ENCODE measurements at regions not wholly inside any gene's neighbourhood (a gene's known extent, or its start where the extent isn't known, plus 50 kb on each side); places are given as distances from the start of the nearest gene placed in this dataset.

DNA sequence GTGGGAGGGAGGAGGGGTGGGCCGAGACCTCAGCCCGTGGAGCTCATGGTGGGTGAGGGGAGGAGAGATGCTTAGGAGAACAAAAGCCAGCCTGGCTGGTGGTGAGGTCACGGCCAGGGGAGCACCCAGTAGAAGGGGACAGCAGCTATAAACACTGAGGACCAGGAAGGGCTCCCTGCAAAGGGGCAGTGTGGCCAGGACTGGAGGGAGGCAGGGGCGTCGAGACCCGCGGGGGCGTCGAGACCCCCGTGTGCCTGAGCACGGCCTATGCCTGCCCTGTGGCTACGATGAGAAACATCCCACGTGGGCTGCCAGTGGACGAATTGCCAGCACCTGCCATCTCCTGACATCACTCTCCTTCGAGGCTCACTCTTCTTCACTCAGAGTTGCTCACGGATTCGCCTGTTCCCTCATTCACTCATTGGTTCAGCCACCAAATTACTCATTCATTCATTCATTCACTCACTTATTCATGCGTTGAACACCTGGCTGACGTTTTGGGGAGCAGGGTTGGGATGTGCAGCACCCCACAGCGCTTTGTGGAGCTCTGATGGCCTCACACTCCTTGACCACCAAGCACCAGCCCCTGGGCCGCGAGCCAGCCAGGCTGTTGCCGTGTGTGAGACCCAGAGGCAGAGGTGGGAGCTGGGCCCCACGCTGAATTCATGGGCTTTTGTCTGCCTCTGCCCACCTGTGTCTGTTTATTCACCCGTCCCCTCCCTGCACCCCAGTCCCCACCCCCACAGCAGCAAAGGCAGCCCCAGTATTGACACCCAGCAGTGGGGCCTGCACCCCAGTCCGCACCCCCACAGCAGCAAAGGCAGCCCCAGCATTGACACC lies 61.2 kb upstream of the BHLHE23 start:
- ATAC-seq = no peak
- TF ChIP-seq ZNF8 (CRISPR knock-in tag; IDR thresholded peaks at IDR 0.05) (no peak), TCF4 (CRISPR knock-in tag; IDR thresholded peaks at IDR 0.05; ENCODE audit: borderline replicate concordance) (no peak), CSDC2 (CRISPR knock-in tag; IDR thresholded peaks at IDR 0.05) (no peak), TOX (CRISPR knock-in tag; IDR thresholded peaks at IDR 0.05; ENCODE audit: borderline replicate concordance) (no peak), ARNTL (CRISPR knock-in tag; IDR thresholded peaks at IDR 0.05; ENCODE audit: borderline replicate concordance, low read depth) (no peak)

DNA sequence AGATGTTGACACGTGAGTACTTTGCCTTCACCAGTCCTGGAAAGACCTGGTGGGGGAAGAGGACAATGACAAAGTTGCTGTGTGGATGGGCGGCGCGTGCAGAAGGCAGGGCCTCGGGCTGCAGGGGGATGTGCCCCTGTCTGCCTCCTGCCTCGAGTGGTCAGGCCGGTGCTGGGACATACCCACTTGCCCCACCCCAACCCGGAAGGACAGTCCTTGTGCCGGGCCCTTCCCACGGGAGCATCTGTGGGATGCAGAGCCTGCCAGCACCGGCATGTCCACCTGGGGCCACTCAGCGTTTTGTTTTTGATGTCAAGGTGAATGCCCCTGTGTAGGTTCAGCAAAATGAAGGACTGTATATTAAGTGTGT lies 60.5 kb upstream of the BHLHE23 start:
- no peak for ATAC-seq
- TF ChIP-seq TCF4 (CRISPR knock-in tag; IDR thresholded peaks at IDR 0.05; ENCODE audit: borderline replicate concordance) = no peak
- TF ChIP-seq ZFP30 (CRISPR knock-in tag; IDR thresholded peaks at IDR 0.05) = no peak
- TF ChIP-seq, protein P1, sequence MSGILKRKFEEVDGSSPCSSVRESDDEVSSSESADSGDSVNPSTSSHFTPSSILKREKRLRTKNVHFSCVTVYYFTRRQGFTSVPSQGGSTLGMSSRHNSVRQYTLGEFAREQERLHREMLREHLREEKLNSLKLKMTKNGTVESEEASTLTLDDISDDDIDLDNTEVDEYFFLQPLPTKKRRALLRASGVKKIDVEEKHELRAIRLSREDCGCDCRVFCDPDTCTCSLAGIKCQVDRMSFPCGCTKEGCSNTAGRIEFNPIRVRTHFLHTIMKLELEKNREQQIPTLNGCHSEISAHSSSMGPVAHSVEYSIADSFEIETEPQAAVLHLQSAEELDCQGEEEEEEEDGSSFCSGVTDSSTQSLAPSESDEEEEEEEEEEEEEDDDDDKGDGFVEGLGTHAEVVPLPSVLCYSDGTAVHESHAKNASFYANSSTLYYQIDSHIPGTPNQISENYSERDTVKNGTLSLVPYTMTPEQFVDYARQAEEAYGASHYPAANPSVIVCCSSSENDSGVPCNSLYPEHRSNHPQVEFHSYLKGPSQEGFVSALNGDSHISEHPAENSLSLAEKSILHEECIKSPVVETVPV (CRISPR knock-in tag; IDR thresholded peaks at IDR 0.05) = no peak
- no peak for TF ChIP-seq RARB (CRISPR knock-in tag; IDR thresholded peaks at IDR 0.05)
- no peak for TF ChIP-seq ZC3H10 (CRISPR knock-in tag; IDR thresholded peaks at IDR 0.05)
- TF ChIP-seq OSR1 (CRISPR knock-in tag; IDR thresholded peaks at IDR 0.05) = no peak
- TF ChIP-seq ZNF565 (CRISPR knock-in tag; conservative IDR thresholded peaks at IDR 0.05; ENCODE audit: low read depth) = no peak
- TF ChIP-seq, protein P2, sequence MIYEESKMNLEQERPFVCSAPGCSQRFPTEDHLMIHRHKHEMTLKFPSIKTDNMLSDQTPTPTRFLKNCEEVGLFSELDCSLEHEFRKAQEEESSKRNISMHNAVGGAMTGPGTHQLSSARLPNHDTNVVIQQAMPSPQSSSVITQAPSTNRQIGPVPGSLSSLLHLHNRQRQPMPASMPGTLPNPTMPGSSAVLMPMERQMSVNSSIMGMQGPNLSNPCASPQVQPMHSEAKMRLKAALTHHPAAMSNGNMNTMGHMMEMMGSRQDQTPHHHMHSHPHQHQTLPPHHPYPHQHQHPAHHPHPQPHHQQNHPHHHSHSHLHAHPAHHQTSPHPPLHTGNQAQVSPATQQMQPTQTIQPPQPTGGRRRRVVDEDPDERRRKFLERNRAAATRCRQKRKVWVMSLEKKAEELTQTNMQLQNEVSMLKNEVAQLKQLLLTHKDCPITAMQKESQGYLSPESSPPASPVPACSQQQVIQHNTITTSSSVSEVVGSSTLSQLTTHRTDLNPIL (CRISPR knock-in tag; IDR thresholded peaks at IDR 0.05; ENCODE audit: low read depth) = no peak
- TF ChIP-seq CSDC2 (CRISPR knock-in tag; IDR thresholded peaks at IDR 0.05) = no peak

DNA sequence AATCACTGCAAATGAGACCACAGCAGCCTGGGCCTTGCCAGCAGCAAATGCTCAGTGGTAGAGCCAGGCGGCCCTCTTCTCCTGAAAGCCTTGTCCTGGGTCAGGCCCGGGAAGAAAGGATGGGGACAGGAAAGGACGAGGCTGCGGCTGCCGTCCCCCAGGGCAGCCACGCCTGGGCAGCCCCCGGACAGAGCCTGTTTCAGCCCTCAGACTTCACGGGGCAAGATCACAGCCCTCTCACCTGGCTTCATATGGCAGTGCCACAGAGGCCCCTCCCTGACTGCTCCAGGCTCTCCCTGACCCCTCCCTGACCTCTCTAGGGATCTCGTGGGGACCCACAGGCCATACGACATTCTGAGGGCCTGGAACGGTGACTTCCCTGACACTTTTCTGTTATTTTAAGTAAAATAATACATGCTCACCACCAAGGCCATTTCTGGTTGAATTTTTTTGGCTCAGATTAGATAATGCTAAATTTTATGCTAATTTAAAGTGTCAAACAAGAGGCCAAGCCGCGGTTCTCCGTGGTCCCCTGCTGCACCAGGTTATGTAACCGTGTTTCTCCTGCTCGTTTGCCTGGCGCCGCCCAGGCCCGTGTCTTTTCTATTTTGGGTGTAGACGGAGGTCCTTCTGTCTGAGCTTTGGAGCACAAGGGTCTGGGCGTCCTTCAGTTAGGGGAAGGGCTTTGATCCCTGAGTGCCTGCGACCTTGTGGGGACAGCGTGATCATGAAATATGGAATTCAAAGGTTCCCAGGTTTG lies 59.9 kb upstream of the BHLHE23 start:
- TF ChIP-seq CSDC2 (CRISPR knock-in tag; IDR thresholded peaks at IDR 0.05) = no peak
- TF ChIP-seq TOX (CRISPR knock-in tag; IDR thresholded peaks at IDR 0.05; ENCODE audit: borderline replicate concordance) = no peak
- no peak for TF ChIP-seq GLIS3 (CRISPR knock-in tag; IDR thresholded peaks at IDR 0.05)
- TF ChIP-seq TCF4 (CRISPR knock-in tag; IDR thresholded peaks at IDR 0.05; ENCODE audit: borderline replicate concordance) = no peak
- TF ChIP-seq ZNF565 (CRISPR knock-in tag; conservative IDR thresholded peaks at IDR 0.05; ENCODE audit: low read depth) = no peak
- TF ChIP-seq, protein P3, sequence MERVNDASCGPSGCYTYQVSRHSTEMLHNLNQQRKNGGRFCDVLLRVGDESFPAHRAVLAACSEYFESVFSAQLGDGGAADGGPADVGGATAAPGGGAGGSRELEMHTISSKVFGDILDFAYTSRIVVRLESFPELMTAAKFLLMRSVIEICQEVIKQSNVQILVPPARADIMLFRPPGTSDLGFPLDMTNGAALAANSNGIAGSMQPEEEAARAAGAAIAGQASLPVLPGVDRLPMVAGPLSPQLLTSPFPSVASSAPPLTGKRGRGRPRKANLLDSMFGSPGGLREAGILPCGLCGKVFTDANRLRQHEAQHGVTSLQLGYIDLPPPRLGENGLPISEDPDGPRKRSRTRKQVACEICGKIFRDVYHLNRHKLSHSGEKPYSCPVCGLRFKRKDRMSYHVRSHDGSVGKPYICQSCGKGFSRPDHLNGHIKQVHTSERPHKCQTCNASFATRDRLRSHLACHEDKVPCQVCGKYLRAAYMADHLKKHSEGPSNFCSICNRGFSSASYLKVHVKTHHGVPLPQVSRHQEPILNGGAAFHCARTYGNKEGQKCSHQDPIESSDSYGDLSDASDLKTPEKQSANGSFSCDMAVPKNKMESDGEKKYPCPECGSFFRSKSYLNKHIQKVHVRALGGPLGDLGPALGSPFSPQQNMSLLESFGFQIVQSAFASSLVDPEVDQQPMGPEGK (CRISPR knock-in tag; IDR thresholded peaks at IDR 0.05; ENCODE audit: borderline replicate concordance) = no peak
- TF ChIP-seq, protein P2 (CRISPR knock-in tag; IDR thresholded peaks at IDR 0.05; ENCODE audit: low read depth) = no peak
- TF ChIP-seq ESRRG (CRISPR knock-in tag; IDR thresholded peaks at IDR 0.05) = no peak
- no peak for TF ChIP-seq ZC3H10 (CRISPR knock-in tag; IDR thresholded peaks at IDR 0.05)
- TF ChIP-seq, protein P1 (CRISPR knock-in tag; IDR thresholded peaks at IDR 0.05) = no peak
- no peak for TF ChIP-seq ZFP3 (CRISPR knock-in tag; IDR thresholded peaks at IDR 0.05)
- no peak for TF ChIP-seq ZFP30 (CRISPR knock-in tag; IDR thresholded peaks at IDR 0.05)
- TF ChIP-seq, protein P4, sequence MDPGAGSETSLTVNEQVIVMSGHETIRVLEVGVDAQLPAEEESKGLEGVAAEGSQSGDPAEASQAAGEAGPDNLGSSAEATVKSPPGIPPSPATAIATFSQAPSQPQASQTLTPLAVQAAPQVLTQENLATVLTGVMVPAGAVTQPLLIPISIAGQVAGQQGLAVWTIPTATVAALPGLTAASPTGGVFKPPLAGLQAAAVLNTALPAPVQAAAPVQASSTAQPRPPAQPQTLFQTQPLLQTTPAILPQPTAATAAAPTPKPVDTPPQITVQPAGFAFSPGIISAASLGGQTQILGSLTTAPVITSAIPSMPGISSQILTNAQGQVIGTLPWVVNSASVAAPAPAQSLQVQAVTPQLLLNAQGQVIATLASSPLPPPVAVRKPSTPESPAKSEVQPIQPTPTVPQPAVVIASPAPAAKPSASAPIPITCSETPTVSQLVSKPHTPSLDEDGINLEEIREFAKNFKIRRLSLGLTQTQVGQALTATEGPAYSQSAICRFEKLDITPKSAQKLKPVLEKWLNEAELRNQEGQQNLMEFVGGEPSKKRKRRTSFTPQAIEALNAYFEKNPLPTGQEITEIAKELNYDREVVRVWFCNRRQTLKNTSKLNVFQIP (CRISPR knock-in tag; IDR thresholded peaks at IDR 0.05; ENCODE audit: borderline replicate concordance, low read depth) = no peak
- TF ChIP-seq OSR1 (CRISPR knock-in tag; IDR thresholded peaks at IDR 0.05) = no peak
- no peak for TF ChIP-seq ARNTL (CRISPR knock-in tag; IDR thresholded peaks at IDR 0.05; ENCODE audit: borderline replicate concordance, low read depth)
- TF ChIP-seq ZNF70 (CRISPR knock-in tag; IDR thresholded peaks at IDR 0.05) = no peak
- no peak for TF ChIP-seq ZNF8 (CRISPR knock-in tag; IDR thresholded peaks at IDR 0.05)
- no peak for ATAC-seq

Measured in SK-N-SH treated with all-trans-retinoic acid at 6 μM for 48 hours (cell line).